SK-N-SH treated with all-trans-retinoic acid at 6 μM for 48 hours (cell line): ENCODE measurements at regions not wholly inside any gene's neighbourhood (a gene's known extent, or its start where the extent isn't known, plus 50 kb on each side); places are given as distances from the start of the nearest gene placed in this dataset.

Source experiments
- ATAC-seq: fragments of 200-7000 bp; cut with Tn5 transposase; 3 replicates; pipeline ENCODE4 v1.9.1; 2020; ENCODE audit warnings: mild to moderate bottlenecking, moderate library complexity
- ARNTL ChIP-seq: fragments of 450-650 bp; formaldehyde crosslinking; IDR thresholded peaks from 2 replicates; pipeline ENCODE4 v1.5.0; 2020; ENCODE audit warnings: low read depth, mild to moderate bottlenecking, moderate library complexity, borderline replicate concordance
- BACH2 ChIP-seq: fragments of 250-450 bp; sonication (Bioruptor Pico); IDR thresholded peaks from 2 replicates; pipeline ENCODE4 v1.9.0; 2021; ENCODE audit warnings: mild to moderate bottlenecking, borderline replicate concordance
- CREB5 ChIP-seq: fragments of 250-450 bp; sonication (Bioruptor Pico); IDR thresholded peaks from 2 replicates; pipeline ENCODE4 v1.5.1; 2020; ENCODE audit warnings: low read depth, mild to moderate bottlenecking, moderate library complexity
- CSDC2 ChIP-seq: fragments of 250-450 bp; sonication (Bioruptor Pico); IDR thresholded peaks from 2 replicates; pipeline ENCODE4 v1.5.0; 2020; ENCODE audit warnings: mild to moderate bottlenecking, moderate library complexity
- CSRNP3 ChIP-seq: fragments of 250-450 bp; sonication (Bioruptor Pico); IDR thresholded peaks from 2 replicates; pipeline ENCODE4 v1.5.1; 2021; ENCODE audit warnings: mild to moderate bottlenecking, moderate library complexity
- ESRRG ChIP-seq: fragments of 250-450 bp; sonication (Bioruptor Pico); IDR thresholded peaks from 2 replicates; pipeline ENCODE4 v1.6.1; 2021; ENCODE audit warnings: mild to moderate bottlenecking
- GLIS3 ChIP-seq: fragments of 250-450 bp; sonication (Bioruptor Pico); IDR thresholded peaks from 2 replicates; pipeline ENCODE4 v1.5.0; 2020; ENCODE audit warnings: mild to moderate bottlenecking, moderate library complexity
- ISL1 ChIP-seq: fragments of 250-450 bp; sonication (Bioruptor Pico); IDR thresholded peaks from 2 replicates; pipeline ENCODE4 v2.1.2; 2022; ENCODE audit warnings: mild to moderate bottlenecking, moderate library complexity
- POU6F1 ChIP-seq: fragments of 250-450 bp; sonication (Bioruptor Pico); IDR thresholded peaks from 2 replicates; pipeline ENCODE4 v1.8.0; 2021; ENCODE audit warnings: low read depth, mild to moderate bottlenecking, moderate library complexity, borderline replicate concordance
- PPARA ChIP-seq: fragments of 250-450 bp; sonication (Bioruptor Pico); IDR thresholded peaks from 2 replicates; pipeline ENCODE4 v1.5.0; 2020; ENCODE audit warnings: mild to moderate bottlenecking, borderline replicate concordance
- RARB ChIP-seq: fragments of 250-450 bp; sonication (Bioruptor Pico); IDR thresholded peaks from 2 replicates; pipeline ENCODE4 v1.8.0; 2021; ENCODE audit warnings: mild to moderate bottlenecking, moderate library complexity
- SNAI2 ChIP-seq: fragments of 250-450 bp; sonication (Bioruptor Pico); IDR thresholded peaks from 2 replicates; pipeline ENCODE4 v1.5.0; 2020; ENCODE audit warnings: mild to moderate bottlenecking, moderate library complexity
- TCF4 ChIP-seq: fragments of 250-450 bp; sonication (Bioruptor Pico); IDR thresholded peaks from 2 replicates; pipeline ENCODE4 v1.8.0; 2021; ENCODE audit warnings: mild to moderate bottlenecking, moderate library complexity, borderline replicate concordance
- TOX ChIP-seq: fragments of 250-450 bp; sonication (Bioruptor Pico); IDR thresholded peaks from 2 replicates; pipeline ENCODE4 v1.8.0; 2021; ENCODE audit warnings: mild to moderate bottlenecking, moderate library complexity, borderline replicate concordance
- ZC3H10 ChIP-seq: fragments of 250-450 bp; sonication (Bioruptor Pico); IDR thresholded peaks from 2 replicates; pipeline ENCODE4 v1.5.1; 2021; ENCODE audit warnings: mild to moderate bottlenecking, moderate library complexity
- ZFP3 ChIP-seq: fragments of 250-450 bp; sonication (Bioruptor Pico); IDR thresholded peaks from 2 replicates; pipeline ENCODE4 v1.5.0; 2020; ENCODE audit warnings: mild to moderate bottlenecking, moderate library complexity
- ZFP30 ChIP-seq: fragments of 450-650 bp; formaldehyde crosslinking; IDR thresholded peaks from 2 replicates; pipeline ENCODE4 v1.5.0; 2022; ENCODE audit warnings: mild to moderate bottlenecking, moderate library complexity
- ZNF565 ChIP-seq: fragments of 450-650 bp; formaldehyde crosslinking; conservative IDR thresholded peaks from 2 replicates; pipeline ENCODE4 v1.5.0; 2020; ENCODE audit warnings: low read depth, mild to moderate bottlenecking, moderate library complexity
- ZNF70 ChIP-seq: fragments of 450-650 bp; formaldehyde crosslinking; IDR thresholded peaks from 2 replicates; pipeline ENCODE4 v1.5.0; 2020; ENCODE audit warnings: mild to moderate bottlenecking, moderate library complexity
- ZNF8 ChIP-seq: fragments of 450-650 bp; formaldehyde crosslinking; IDR thresholded peaks from 2 replicates; pipeline ENCODE4 v1.5.0; 2020; ENCODE audit warnings: mild to moderate bottlenecking, moderate library complexity
- TF ChIP-seq, protein P1 (sequence below): fragments of 250-450 bp; sonication (Bioruptor Pico); IDR thresholded peaks from 2 replicates; pipeline ENCODE4 v1.5.0; 2020; ENCODE audit warnings: mild to moderate bottlenecking, moderate library complexity

- TF ChIP-seq PPARA (CRISPR knock-in tag) (no peak), ISL1 (CRISPR knock-in tag) (no peak), SNAI2 (CRISPR knock-in tag) (no peak)
These were observed 89.6 kb downstream of the INSIG2 start (continued) for GRCh38 chr2:118177884-118178283.

DNA sequence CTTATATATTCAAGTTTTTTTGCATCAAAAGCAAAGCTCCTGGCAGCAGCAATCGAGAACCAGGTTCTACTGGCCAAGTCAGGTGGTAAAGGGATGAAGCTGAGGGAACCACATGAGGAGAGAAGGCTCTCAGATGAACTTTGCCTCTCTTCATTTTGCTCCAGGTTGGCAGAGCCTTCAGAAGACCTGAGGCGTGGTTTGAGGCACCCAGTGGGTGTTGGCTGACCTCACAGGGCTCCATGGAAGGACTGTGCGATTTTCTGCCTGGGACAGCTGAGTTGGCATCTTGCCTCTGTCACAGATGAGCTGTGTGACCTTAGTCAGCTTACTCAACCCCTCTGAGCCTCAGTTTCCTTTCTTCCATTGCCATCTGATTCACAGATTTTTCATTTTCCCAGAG lies 89.0 kb downstream of the INSIG2 start:
- TF ChIP-seq TOX (CRISPR knock-in tag) (no peak), ZNF565 (CRISPR knock-in tag) (no peak), ISL1 (CRISPR knock-in tag) (no peak), ZFP30 (CRISPR knock-in tag) (no peak), GLIS3 (CRISPR knock-in tag) (no peak), ZNF70 (CRISPR knock-in tag) (no peak), PPARA (CRISPR knock-in tag) (no peak), POU6F1 (CRISPR knock-in tag) (no peak), TCF4 (no peak), BACH2 (CRISPR knock-in tag) (no peak), CSRNP3 (CRISPR knock-in tag) (no peak), SNAI2 (CRISPR knock-in tag) (no peak), CREB5 (CRISPR knock-in tag) (no peak), ESRRG (CRISPR knock-in tag) (no peak), RARB (CRISPR knock-in tag) (no peak), ZC3H10 (CRISPR knock-in tag) (no peak), ARNTL (CRISPR knock-in tag) (no peak), CSDC2 (no peak), ZFP3 (no peak)
- TF ChIP-seq, protein P1, sequence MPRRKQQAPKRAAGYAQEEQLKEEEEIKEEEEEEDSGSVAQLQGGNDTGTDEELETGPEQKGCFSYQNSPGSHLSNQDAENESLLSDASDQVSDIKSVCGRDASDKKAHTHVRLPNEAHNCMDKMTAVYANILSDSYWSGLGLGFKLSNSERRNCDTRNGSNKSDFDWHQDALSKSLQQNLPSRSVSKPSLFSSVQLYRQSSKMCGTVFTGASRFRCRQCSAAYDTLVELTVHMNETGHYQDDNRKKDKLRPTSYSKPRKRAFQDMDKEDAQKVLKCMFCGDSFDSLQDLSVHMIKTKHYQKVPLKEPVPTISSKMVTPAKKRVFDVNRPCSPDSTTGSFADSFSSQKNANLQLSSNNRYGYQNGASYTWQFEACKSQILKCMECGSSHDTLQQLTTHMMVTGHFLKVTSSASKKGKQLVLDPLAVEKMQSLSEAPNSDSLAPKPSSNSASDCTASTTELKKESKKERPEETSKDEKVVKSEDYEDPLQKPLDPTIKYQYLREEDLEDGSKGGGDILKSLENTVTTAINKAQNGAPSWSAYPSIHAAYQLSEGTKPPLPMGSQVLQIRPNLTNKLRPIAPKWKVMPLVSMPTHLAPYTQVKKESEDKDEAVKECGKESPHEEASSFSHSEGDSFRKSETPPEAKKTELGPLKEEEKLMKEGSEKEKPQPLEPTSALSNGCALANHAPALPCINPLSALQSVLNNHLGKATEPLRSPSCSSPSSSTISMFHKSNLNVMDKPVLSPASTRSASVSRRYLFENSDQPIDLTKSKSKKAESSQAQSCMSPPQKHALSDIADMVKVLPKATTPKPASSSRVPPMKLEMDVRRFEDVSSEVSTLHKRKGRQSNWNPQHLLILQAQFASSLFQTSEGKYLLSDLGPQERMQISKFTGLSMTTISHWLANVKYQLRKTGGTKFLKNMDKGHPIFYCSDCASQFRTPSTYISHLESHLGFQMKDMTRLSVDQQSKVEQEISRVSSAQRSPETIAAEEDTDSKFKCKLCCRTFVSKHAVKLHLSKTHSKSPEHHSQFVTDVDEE (CRISPR knock-in tag) = no peak
- ATAC-seq = no peak

DNA sequence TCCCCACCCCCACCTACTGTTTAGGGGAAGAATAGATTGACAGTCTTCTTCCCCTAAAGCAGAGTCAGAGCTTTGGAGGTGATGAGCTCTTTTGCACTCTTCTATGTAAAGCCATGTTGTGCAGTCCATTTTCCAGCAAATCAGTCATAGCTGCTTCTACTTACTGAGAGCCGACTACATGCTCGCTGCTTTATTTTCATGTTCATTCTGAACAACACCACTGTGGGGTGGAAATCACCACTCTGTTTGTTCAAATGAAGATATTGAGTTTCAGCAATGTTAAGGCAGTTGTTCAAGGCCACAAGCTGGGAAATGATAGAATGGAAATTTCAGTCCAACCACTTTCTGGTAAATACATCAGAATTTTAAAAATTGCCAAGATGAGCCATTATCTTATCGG lies 88.3 kb downstream of the INSIG2 start:
- TF ChIP-seq GLIS3 (CRISPR knock-in tag) = no peak
- TF ChIP-seq RARB (CRISPR knock-in tag) = no peak
- no peak for TF ChIP-seq ZNF8 (CRISPR knock-in tag)
- TF ChIP-seq CSRNP3 (CRISPR knock-in tag) = no peak
- no peak for TF ChIP-seq POU6F1 (CRISPR knock-in tag)
- TF ChIP-seq SNAI2 (CRISPR knock-in tag) = no peak
- ATAC-seq = no peak
